GM23338 (cell line): ENCODE measurements at regions not wholly inside any gene's neighbourhood (a gene's known extent, or its start where the extent isn't known, plus 50 kb on each side); places are given as distances from the start of the nearest gene placed in this dataset.

Experiments
- ATAC-seq: fragments of 200-7000 bp; cut with Tn5 transposase; 3 replicates; pipeline ENCODE4 v1.9.1; 2020
- DNase-seq: peaks from one replicate; pipeline ENCODE4 v3.0.0-alpha.2; 2015; ENCODE audit warnings: low spot score
- H2AFZ ChIP-seq: fragments of 200-600 bp; sonication (generic); 2 replicates; pipeline ENCODE4 v1.8.0; 2016; ENCODE audit warnings: antibody characterized with exemption, mild to moderate bottlenecking, moderate library complexity
- H3F3A ChIP-seq: fragments of 200-600 bp; sonication (generic); replicated peaks from 2 replicates; pipeline ENCODE4 v1.8.0; 2017; ENCODE audit warnings: antibody characterized with exemption, mixed run types, low read depth
- H3K27ac ChIP-seq: fragments of 200-600 bp; sonication (generic); 2 replicates; pipeline ENCODE4 v1.6.1; 2016; ENCODE audit warnings: low read depth
- H3K27me3 ChIP-seq: fragments of 200-600 bp; sonication (generic); 2 replicates; pipeline ENCODE4 v1.8.0; 2016; ENCODE audit warnings: mild to moderate bottlenecking, mixed run types, moderate library complexity; ENCODE audit not compliant: insufficient read depth
- H3K36me3 ChIP-seq: fragments of 200-600 bp; sonication (generic); 2 replicates; pipeline ENCODE4 v1.8.0; 2016; ENCODE audit warnings: mild to moderate bottlenecking; ENCODE audit not compliant: insufficient read depth
- H3K4me1 ChIP-seq: fragments of 200-600 bp; sonication (generic); 2 replicates; pipeline ENCODE4 v1.8.0; 2016; ENCODE audit warnings: mild to moderate bottlenecking, moderate library complexity; ENCODE audit not compliant: insufficient read depth
- H3K4me2 ChIP-seq: fragments of 200-600 bp; sonication (generic); 2 replicates; pipeline ENCODE4 v1.7.1; 2017; ENCODE audit warnings: mixed run types
- H3K4me3 ChIP-seq: fragments of 200-600 bp; sonication (generic); 2 replicates; pipeline ENCODE4 v1.6.1; 2016; ENCODE audit warnings: mixed run types
- H3K79me2 ChIP-seq: fragments of 200-600 bp; sonication (generic); replicated peaks from 2 replicates; pipeline ENCODE4 v1.8.0; 2017; ENCODE audit warnings: mild to moderate bottlenecking; ENCODE audit not compliant: insufficient read depth
- H3K9me2 ChIP-seq: fragments of 200-600 bp; sonication (generic); 2 replicates; pipeline ENCODE4 v1.8.0; 2017; ENCODE audit not compliant: insufficient read depth
- H4K20me1 ChIP-seq: fragments of 200-600 bp; sonication (generic); replicated peaks from 2 replicates; pipeline ENCODE4 v1.8.0; 2017; ENCODE audit warnings: mild to moderate bottlenecking; ENCODE audit not compliant: insufficient read depth
- H3K27ac Mint-ChIP-seq: 2 replicates; pipeline ENCODE4 v1.8.0; 2020; ENCODE audit warnings: inconsistent platforms, mild to moderate bottlenecking, moderate library complexity, mixed read lengths
- H3K27me3 Mint-ChIP-seq: 3 replicates; pipeline ENCODE4 v1.8.0; 2022; ENCODE audit warnings: low read depth, mild to moderate bottlenecking, moderate library complexity, mixed read lengths, inconsistent platforms; ENCODE audit not compliant: insufficient read depth, poor library complexity
- H3K36me3 Mint-ChIP-seq: 3 replicates; pipeline ENCODE4 v1.8.0; 2021; ENCODE audit warnings: low read depth, mild to moderate bottlenecking, inconsistent platforms, moderate library complexity, mixed read lengths
- H3K4me1 Mint-ChIP-seq: 3 replicates; pipeline ENCODE4 v1.8.0; 2020; ENCODE audit warnings: mild to moderate bottlenecking, inconsistent platforms, mixed read lengths
- H3K4me3 Mint-ChIP-seq: 3 replicates; pipeline ENCODE4 v1.8.0; 2021; ENCODE audit warnings: moderate library complexity, mild to moderate bottlenecking, inconsistent platforms, mixed read lengths
- H3K9me3 Mint-ChIP-seq: 3 replicates; pipeline ENCODE4 v1.8.0; 2020; ENCODE audit warnings: moderate library complexity, mild to moderate bottlenecking, inconsistent platforms, mixed read lengths
- CREB1 ChIP-seq: fragments of 250-450 bp; sonication (Bioruptor Pico); IDR thresholded peaks from 2 replicates; pipeline ENCODE4 v1.5.0; 2020; ENCODE audit warnings: low read depth, mild to moderate bottlenecking, moderate library complexity
- EZH2 ChIP-seq: fragments of 200-600 bp; sonication (generic); IDR thresholded peaks from one replicate; pipeline ENCODE4 v1.8.0; 2017; ENCODE audit warnings: antibody characterized with exemption, mild to moderate bottlenecking, low read depth; ENCODE audit not compliant: unreplicated experiment
- EZH2phosphoT487 ChIP-seq: fragments of 200-600 bp; sonication (generic); IDR thresholded peaks from one replicate; pipeline ENCODE4 v1.8.1; 2018; ENCODE audit warnings: antibody characterized with exemption; ENCODE audit not compliant: unreplicated experiment
- JUNB ChIP-seq: IDR thresholded peaks from one replicate; pipeline ENCODE4 v1.6.1; 2016; ENCODE audit warnings: antibody characterized with exemption; ENCODE audit not compliant: unreplicated experiment
- NANOG ChIP-seq: IDR thresholded peaks from 2 replicates; pipeline ENCODE4 v1.6.1; 2016; ENCODE audit warnings: antibody characterized with exemption, borderline replicate concordance
- POLR2AphosphoS5 ChIP-seq: IDR thresholded peaks from 2 replicates; pipeline ENCODE4 v1.6.1; 2016; ENCODE audit warnings: antibody characterized with exemption, low read depth
- STAT1 ChIP-seq: IDR thresholded peaks from one replicate; pipeline ENCODE4 v1.6.1; 2016; ENCODE audit warnings: antibody characterized with exemption; ENCODE audit not compliant: unreplicated experiment
- ZNF114 ChIP-seq: fragments of 250-450 bp; sonication (Bioruptor Pico); IDR thresholded peaks from 2 replicates; pipeline ENCODE4 v1.5.0; 2020; ENCODE audit warnings: mild to moderate bottlenecking, moderate library complexity
- ZNF331 ChIP-seq: fragments of 250-450 bp; sonication (Bioruptor Pico); IDR thresholded peaks from 2 replicates; pipeline ENCODE4 v1.5.0; 2020; ENCODE audit warnings: low read depth, mild to moderate bottlenecking, moderate library complexity
- TF ChIP-seq, protein P1 (sequence below): fragments of 250-450 bp; sonication (Bioruptor Pico); IDR thresholded peaks from 2 replicates; pipeline ENCODE4 v1.5.0; 2020; ENCODE audit warnings: mild to moderate bottlenecking, moderate library complexity
- TF ChIP-seq, protein P2 (sequence below): IDR thresholded peaks from 2 replicates; pipeline ENCODE4 v1.6.1; 2016; ENCODE audit warnings: antibody characterized with exemption
- TF ChIP-seq, protein P3 (sequence below): IDR thresholded peaks from one replicate; pipeline ENCODE4 v1.6.1; 2018; ENCODE audit warnings: antibody characterized with exemption; ENCODE audit not compliant: unreplicated experiment
- TF ChIP-seq, protein P4 (sequence below), 2 experiments: fragments of 200-600 bp in 1 of 2; sonication (generic) in 1 of 2; conservative IDR thresholded peaks; 2 replicates each; pipeline versions ENCODE4 v1.5.1 to v1.6.1; 2016 to 2017; ENCODE audit warnings: antibody characterized with exemption in 2 of 2, low read depth in 2 of 2, mild to moderate bottlenecking in 2 of 2, moderate library complexity in 1 of 2

DNA sequence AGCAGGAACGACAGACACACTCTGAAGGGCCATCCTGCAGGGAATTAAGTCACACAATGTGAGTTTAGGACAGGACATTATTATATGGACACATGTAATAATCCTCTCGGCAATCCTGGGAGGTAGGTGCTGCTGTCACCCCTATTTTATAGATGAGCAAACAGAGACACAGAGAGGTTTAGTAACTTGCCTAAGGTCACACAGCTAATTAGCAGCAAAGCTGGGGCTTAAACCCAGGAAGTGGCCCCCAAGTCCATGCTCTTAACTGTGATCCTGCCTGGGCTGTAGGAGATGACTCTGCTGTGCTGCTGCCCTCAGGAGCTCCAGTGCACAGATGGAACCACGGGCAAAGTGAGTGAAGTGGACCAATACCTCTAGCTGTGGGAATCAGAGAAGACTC lies 660.0 kb downstream of the PTPRU start:
- DNase-seq = no peak
- no peak for ATAC-seq
- no peak overlapping the region for H3K27ac ChIP-seq
- H2AFZ ChIP-seq = no peak overlapping the region
- no peaks in the 10 kb centered on the region for H4K20me1 ChIP-seq
- Mint-ChIP-seq H3K36me3 (no peaks in the 10 kb centered on the region), H3K4me1 (peaks cover 25% of the 10 kb centered on the region), H3K27ac (no peak overlapping the region), H3K4me3 (no peak overlapping the region), H3K9me3 (no peaks in the 10 kb centered on the region), H3K27me3 (peaks cover 17% of the 10 kb centered on the region)
- no peak overlapping the region for H3K4me2 ChIP-seq
- H3F3A ChIP-seq = no peaks in the 10 kb centered on the region
- no peaks in the 10 kb centered on the region for H3K79me2 ChIP-seq
- H3K27me3 ChIP-seq = no peaks in the 10 kb centered on the region
- no peaks in the 10 kb centered on the region for H3K36me3 ChIP-seq
- no peak overlapping the region for H3K4me3 ChIP-seq
- TF ChIP-seq STAT1 = no peak
- TF ChIP-seq, protein P1, sequence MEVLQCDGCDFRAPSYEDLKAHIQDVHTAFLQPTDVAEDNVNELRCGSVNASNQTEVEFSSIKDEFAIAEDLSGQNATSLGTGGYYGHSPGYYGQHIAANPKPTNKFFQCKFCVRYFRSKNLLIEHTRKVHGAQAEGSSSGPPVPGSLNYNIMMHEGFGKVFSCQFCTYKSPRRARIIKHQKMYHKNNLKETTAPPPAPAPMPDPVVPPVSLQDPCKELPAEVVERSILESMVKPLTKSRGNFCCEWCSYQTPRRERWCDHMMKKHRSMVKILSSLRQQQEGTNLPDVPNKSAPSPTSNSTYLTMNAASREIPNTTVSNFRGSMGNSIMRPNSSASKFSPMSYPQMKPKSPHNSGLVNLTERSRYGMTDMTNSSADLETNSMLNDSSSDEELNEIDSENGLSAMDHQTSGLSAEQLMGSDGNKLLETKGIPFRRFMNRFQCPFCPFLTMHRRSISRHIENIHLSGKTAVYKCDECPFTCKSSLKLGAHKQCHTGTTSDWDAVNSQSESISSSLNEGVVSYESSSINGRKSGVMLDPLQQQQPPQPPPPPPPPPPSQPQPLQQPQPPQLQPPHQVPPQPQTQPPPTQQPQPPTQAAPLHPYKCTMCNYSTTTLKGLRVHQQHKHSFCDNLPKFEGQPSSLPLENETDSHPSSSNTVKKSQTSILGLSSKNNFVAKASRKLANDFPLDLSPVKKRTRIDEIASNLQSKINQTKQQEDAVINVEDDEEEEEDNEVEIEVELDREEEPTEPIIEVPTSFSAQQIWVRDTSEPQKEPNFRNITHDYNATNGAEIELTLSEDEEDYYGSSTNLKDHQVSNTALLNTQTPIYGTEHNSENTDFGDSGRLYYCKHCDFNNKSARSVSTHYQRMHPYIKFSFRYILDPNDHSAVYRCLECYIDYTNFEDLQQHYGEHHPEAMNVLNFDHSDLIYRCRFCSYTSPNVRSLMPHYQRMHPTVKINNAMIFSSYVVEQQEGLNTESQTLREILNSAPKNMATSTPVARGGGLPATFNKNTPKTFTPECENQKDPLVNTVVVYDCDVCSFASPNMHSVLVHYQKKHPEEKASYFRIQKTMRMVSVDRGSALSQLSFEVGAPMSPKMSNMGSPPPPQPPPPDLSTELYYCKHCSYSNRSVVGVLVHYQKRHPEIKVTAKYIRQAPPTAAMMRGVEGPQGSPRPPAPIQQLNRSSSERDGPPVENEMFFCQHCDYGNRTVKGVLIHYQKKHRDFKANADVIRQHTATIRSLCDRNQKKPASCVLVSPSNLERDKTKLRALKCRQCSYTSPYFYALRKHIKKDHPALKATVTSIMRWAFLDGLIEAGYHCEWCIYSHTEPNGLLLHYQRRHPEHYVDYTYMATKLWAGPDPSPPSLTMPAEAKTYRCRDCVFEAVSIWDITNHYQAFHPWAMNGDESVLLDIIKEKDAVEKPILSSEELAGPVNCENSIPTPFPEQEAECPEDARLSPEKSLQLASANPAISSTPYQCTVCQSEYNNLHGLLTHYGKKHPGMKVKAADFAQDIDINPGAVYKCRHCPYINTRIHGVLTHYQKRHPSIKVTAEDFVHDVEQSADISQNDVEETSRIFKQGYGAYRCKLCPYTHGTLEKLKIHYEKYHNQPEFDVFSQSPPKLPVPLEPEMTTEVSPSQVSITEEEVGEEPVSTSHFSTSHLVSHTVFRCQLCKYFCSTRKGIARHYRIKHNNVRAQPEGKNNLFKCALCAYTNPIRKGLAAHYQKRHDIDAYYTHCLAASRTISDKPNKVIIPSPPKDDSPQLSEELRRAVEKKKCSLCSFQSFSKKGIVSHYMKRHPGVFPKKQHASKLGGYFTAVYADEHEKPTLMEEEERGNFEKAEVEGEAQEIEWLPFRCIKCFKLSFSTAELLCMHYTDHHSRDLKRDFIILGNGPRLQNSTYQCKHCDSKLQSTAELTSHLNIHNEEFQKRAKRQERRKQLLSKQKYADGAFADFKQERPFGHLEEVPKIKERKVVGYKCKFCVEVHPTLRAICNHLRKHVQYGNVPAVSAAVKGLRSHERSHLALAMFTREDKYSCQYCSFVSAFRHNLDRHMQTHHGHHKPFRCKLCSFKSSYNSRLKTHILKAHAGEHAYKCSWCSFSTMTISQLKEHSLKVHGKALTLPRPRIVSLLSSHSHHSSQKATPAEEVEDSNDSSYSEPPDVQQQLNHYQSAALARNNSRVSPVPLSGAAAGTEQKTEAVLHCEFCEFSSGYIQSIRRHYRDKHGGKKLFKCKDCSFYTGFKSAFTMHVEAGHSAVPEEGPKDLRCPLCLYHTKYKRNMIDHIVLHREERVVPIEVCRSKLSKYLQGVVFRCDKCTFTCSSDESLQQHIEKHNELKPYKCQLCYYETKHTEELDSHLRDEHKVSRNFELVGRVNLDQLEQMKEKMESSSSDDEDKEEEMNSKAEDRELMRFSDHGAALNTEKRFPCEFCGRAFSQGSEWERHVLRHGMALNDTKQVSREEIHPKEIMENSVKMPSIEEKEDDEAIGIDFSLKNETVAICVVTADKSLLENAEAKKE (CRISPR knock-in tag) = no peak
- TF ChIP-seq POLR2AphosphoS5 = no peak
- TF ChIP-seq EZH2phosphoT487 = no peak
- TF ChIP-seq, protein P2, sequence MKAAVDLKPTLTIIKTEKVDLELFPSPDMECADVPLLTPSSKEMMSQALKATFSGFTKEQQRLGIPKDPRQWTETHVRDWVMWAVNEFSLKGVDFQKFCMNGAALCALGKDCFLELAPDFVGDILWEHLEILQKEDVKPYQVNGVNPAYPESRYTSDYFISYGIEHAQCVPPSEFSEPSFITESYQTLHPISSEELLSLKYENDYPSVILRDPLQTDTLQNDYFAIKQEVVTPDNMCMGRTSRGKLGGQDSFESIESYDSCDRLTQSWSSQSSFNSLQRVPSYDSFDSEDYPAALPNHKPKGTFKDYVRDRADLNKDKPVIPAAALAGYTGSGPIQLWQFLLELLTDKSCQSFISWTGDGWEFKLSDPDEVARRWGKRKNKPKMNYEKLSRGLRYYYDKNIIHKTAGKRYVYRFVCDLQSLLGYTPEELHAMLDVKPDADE = no peak
- TF ChIP-seq ZNF114 (CRISPR knock-in tag) = no peak
- TF ChIP-seq ZNF331 (CRISPR knock-in tag) = no peak
- TF ChIP-seq, protein P3, sequence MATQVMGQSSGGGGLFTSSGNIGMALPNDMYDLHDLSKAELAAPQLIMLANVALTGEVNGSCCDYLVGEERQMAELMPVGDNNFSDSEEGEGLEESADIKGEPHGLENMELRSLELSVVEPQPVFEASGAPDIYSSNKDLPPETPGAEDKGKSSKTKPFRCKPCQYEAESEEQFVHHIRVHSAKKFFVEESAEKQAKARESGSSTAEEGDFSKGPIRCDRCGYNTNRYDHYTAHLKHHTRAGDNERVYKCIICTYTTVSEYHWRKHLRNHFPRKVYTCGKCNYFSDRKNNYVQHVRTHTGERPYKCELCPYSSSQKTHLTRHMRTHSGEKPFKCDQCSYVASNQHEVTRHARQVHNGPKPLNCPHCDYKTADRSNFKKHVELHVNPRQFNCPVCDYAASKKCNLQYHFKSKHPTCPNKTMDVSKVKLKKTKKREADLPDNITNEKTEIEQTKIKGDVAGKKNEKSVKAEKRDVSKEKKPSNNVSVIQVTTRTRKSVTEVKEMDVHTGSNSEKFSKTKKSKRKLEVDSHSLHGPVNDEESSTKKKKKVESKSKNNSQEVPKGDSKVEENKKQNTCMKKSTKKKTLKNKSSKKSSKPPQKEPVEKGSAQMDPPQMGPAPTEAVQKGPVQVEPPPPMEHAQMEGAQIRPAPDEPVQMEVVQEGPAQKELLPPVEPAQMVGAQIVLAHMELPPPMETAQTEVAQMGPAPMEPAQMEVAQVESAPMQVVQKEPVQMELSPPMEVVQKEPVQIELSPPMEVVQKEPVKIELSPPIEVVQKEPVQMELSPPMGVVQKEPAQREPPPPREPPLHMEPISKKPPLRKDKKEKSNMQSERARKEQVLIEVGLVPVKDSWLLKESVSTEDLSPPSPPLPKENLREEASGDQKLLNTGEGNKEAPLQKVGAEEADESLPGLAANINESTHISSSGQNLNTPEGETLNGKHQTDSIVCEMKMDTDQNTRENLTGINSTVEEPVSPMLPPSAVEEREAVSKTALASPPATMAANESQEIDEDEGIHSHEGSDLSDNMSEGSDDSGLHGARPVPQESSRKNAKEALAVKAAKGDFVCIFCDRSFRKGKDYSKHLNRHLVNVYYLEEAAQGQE = no peak
- TF ChIP-seq CREB1 = no peak
- TF ChIP-seq NANOG = no peak
- TF ChIP-seq JUNB = no peak
- TF ChIP-seq, protein P4, sequence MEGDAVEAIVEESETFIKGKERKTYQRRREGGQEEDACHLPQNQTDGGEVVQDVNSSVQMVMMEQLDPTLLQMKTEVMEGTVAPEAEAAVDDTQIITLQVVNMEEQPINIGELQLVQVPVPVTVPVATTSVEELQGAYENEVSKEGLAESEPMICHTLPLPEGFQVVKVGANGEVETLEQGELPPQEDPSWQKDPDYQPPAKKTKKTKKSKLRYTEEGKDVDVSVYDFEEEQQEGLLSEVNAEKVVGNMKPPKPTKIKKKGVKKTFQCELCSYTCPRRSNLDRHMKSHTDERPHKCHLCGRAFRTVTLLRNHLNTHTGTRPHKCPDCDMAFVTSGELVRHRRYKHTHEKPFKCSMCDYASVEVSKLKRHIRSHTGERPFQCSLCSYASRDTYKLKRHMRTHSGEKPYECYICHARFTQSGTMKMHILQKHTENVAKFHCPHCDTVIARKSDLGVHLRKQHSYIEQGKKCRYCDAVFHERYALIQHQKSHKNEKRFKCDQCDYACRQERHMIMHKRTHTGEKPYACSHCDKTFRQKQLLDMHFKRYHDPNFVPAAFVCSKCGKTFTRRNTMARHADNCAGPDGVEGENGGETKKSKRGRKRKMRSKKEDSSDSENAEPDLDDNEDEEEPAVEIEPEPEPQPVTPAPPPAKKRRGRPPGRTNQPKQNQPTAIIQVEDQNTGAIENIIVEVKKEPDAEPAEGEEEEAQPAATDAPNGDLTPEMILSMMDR (conservative IDR thresholded peaks at IDR 0.05; ENCODE audit: low read depth in 2 of 2) = no peak
- TF ChIP-seq EZH2 = no peak
- H3K4me1 ChIP-seq = peaks cover 5% of the 10 kb centered on the region; the same call in 1 of the 2 replicates
- 0 out of 2 replicates have a peak, but pooled peaks cover 3% of the 10 kb centered on the region for H3K9me2 ChIP-seq
